Astrocyte of the hippocampus (primary cell): ENCODE measurements at regions not wholly inside any gene's neighbourhood (a gene's known extent, or its start where the extent isn't known, plus 50 kb on each side); places are given as distances from the start of the nearest gene placed in this dataset.
A peak's percentile ranks its signal among the peaks of the same experiment; 100 is the strongest.
"Not testable (repeated sequence)": the region's sequence is repeated elsewhere in the genome, so short reads cannot be mapped to it uniquely, and the experiment has no call there.

Experiments used
- DNase-seq: peaks from one replicate; pipeline ENCODE4 v3.0.0; 2011; ENCODE audit warnings: low read depth, low spot score

DNA sequence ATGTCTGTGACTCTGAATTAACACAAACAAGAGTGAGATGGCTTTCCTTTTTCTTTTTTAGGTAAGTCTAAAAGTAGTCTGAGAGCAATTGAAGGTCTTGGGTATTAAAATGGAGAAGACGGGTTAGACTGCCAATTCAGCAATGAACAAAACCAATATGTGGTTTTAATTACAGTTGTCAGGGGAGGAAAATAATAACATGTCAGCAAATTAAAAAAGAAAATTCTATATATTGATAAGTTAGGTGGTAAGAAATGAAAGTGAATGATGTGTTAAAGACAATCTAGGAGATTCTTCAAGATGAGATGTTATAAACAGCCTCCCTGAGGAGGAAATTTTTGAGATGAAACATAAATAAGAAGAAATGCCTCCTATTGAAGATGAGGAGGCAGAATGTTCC is 150.6 kb upstream of the HSF2 start:
- no peak for DNase-seq

DNA sequence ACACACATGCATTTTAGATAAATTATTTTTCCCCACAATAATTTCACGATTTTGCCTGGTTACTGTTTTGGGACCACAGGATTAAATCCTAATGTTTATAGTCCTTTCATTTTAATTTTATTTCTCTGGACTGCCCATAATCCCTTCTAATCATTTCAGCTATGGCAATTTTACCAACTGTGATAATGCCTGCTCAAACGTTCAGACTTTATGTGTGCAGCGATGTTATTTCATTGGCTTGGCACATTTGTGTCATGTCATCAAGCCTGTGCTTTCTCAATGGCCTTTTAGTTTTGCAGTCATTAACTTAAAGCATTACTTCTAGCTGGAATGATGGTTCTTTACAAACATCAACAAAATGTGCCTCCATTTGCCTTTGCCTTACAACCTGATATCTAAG is 140.6 kb upstream of the HSF2 start:
- DNase-seq = no peak

DNA sequence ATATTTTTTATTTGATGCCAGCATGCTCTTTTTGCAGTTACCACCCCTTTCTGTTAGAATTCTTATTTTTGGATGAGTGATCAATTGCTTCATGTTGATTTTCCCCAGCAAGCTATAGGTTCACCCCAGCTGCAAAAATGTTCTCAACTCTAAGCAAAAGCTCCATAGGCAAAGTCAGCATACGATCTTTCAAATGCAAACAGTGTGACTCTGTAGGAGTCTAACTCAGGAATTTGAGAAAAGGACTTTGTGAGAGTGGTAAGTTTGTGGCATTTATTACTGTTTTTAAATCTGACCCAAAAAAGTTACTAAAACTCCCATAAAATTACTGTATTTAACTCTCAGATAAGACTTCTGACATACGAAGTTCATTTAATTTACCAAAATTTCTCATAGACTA is 134.9 kb upstream of the HSF2 start:
- DNase-seq = no peak

DNA sequence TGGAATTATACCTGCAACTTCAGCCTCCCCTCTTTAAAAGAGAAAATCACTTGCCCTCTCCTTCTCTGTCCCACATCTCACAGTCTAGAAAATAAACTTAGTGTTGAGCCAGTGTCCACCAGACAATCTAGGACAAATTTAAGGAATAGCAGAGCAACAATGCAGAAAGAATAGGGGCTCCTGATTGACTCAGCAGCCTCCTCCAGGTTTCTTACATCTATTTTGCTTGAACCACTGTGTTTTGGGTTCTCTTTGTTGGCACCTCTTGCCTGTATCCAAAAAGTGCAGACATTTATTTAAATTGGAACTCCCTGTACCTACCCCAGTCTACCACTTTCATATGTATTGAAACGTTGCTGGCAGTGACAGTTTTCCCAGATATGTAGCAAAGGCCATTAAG is 133.7 kb upstream of the HSF2 start:
- no peak for DNase-seq

DNA sequence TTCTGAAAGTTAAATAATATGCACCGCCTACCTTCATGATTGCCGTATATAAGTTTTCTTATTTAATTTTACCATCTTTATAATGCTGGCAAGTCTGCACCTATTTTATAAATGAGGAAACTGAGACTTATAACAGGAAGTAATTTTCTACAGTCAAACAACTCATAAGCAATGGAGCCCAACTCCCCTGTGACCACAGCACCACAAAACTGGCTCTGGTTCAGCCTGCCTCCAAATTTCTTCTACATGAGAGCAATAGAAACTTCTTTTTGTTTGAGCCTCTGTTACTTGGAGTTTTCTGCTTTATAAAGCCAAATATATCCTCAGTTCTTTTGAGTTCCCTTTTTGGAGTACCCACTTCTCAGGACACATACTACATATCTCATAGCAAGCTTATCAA is 131.1 kb upstream of the HSF2 start:
- DNase-seq = peak; percentile 19

DNA sequence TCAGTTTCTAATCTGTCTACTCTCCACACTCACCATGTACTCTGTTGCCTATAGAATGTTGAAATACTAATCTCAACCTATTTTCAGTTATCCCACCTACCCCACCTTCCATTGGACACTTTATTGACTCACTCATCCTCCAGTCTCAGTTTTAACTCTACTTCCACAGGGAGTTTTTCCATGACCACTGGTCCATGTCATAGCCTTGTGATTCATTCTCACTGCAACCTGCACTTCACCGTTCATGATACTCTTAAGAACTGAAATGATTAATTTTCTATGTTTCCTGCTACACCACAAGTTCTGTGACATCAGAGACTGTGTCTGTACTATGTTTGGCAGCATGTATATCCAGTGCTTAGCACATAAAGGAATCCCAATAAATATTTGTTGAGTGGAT is 122.8 kb upstream of the HSF2 start:
- no peak for DNase-seq

DNA sequence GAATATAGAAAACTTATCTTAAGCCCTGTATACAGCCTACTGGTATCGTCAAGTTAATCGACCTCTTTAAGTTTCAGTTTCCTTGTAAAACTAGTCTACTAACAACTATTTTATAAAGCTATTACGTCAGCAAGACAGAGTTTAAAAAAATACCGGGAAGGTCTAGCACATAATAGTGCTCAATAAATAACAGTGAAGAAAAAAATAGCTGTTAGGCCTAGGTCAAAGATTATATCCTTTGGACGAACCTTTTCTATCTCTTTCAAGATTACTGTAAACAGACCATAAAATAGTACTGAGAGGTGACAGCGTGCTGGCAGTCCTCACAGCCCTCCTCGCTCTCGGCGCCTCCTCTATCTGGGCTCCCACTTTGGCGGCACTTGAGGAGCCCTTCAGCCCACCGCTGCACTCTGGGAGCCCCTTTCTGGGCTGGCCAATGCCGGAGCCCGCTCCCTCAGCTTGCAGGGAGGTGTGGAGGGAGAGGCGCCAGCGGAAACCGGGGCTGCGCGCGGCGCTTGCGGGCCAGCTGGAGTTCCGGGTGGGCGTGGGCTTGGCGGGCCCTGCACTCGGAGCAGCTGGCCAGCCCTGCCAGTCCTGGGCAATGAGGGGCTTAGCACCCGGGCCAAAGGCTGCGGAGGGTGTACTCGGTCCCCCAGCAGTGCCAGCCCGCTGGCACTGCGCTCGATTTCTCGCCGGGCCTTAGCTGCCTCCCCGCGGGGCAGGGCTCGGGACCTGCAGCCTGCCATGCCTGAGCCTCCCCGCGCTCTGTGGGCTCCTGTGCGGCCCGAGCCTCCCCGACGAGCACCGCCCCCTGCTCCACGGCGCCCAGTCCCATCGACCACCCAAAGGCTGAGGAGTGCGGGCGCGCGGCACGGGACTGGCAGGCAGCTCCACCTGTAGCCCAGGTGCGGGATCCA is 119.1 kb upstream of the HSF2 start:
- not testable (repeated sequence) for DNase-seq

DNA sequence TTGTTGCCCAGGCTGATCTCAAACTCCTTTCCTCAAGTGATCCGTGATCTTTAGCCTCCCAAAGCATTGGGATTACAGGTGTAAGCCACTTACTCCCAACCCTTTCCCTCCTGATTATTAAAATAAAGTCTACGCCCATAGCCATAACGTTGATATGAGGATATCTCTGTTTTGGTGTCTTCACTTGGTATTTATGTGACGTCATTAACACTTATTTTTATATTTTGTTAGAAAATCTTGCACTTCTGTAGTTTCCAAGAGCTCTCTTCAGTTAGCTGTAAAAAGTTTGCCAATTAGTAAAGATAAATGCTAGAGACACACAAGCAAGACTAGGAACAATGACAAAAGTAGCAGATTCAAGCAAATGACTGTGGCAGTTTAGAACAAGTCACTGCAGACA is 115.6 kb upstream of the HSF2 start:
- no peak for DNase-seq

DNA sequence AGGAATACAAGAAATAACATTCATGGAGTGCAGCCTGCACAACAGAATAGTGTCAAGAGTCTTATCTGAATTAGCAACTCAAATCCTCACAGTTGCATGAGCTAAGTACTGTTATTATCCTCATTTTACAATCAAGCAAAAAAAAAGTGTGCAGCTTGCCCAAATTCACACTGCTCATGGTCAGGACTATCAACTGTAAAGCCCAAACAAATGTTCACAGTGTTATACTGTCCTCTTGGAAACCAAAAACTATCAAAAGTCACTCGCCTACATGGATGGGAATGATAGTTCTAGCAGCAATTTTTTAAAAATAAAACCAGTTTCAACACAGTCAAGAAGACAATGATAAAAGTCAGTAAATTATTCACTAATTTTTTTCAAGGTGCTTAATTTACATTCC is 114.6 kb upstream of the HSF2 start:
- no peak for DNase-seq

DNA sequence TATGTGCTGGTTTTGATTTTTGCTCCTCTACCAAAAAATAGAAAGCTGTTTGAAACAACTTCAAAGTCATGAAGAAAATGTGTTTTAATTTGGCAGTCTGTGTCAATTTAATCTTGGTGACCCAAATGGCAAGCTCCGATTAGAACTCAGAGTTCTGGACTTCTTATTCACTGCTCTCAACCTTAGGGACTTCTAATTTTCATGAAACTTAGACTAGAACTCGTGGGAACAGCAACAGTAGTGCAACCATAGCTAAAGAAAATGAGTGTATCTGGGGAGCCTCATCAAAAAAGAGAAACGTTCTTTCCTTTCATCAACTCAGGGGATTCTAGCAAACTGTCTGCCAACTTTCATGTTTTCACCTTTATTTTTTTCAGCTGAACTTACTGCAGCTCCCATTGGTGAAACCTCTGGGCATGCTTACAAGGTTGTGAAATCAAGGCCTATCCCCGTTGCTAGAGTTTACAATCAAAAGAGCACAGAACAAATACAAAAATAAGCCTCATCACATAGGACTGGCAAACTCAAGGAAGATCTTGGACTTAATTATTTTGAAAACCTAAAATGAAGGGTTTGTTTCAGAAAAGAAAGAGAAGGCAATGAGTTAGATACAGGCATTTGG is 114.0 kb upstream of the HSF2 start:
- DNase-seq = no peak

DNA sequence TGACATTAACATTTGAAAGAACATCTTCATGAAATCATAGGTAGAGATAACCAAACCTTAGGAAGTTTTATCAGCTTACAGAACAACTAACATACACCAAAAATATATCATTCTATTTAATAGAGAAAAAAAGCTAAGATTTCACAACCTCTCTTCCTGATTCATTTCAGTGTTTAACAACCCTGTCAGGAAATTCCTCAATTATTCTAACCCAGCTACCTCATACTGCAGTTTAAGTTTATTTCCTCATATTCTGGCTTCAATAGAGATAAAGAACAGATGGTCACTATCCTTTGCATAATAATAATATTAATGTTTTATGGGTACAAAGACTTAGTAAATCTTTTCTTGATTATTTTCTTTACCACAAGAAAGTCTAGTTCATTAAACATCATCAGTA is 112.9 kb upstream of the HSF2 start:
- DNase-seq = no peak

DNA sequence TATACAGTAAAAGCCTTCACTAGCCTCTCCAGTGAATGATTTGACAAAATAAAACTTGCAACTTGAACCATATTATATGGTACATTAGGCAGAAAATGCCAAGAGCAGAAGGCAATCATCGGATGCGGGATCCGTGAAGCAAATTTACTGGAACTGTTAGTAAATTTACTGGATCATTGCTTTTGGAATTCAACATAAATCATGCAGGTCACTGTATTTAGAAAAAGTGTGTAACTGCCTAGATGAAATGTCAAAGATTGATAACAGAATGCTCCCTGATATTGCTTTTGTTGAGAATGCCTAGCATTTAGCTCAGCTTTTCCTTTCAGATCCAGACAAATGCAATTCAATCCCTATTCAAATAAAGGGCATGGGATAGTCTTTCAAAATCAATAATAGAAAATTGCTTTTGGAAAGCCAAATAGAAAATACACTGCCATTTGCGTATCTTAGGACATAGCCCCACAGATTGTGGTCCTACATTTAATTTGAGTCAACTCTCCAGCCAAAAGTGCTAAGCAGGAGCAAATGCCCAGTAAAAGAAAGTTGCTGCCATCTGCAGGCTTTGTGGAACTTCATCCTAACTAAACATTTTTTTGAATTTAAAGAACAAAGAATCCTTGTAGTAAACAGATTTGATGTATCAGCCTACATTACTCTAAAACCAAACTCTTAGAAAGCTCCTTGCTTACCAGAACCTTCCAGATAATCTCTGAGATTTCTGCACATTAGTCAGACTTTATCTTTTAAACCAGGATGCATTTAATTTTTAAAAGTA is 109.5 kb upstream of the HSF2 start:
- peak; percentile 54 for DNase-seq

DNA sequence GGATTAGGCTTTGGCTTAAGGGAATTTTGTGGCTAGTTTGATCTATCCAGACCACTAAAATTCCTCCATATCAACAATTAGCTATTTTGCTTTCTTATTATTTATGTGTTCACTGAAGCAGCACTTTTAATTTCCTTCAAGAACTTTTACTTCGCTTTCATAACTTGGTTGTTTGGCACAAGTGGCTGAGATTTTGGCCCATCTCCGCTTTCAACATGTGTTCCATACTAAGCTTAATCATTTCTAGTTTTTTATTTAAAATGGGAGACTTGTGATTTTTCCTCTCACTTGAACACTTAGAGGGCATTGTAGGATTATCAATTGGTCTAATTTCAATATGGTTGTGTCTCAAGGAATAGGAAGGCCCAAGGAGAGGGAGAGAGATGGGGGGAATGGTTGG is 102.4 kb upstream of the HSF2 start:
- no peak for DNase-seq

DNA sequence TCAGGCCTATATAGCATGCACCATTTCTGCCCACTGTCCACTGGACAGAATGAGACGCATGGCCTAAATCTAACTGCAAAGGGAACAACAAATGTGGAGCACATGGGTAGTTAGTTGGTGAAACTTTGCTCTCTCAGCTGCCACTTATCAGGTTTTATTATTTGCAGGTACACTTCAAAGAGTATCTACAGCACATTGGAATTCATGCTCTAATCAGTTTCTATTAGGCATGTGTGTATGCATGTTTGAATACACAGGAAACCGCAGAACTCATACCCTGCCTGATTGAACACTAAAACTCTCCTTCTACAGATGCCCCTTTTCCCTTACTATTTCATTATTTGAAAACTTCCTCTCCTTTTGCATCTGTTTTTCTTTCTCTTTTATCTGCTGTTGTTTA is 97.4 kb upstream of the HSF2 start:
- no peak for DNase-seq

DNA sequence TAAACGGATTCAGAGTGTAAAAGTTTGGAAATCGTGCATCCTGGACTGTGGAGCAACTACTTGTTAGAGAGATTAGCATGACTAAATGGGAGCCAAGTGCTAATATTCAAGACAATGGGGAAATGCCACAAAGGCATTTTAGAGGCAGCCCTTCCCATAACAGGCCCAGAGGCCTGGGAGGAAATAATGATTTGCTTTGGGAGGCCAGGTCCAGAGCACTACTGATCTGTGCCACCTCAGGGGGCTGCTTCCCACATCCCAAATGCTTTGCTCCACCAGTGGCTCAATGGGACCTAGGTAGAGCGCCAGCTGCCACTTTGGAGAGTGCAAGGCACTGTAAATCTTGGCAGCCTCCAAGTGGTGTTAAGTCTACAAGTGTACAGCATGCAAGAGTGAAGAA is 91.9 kb upstream of the HSF2 start:
- no peak for DNase-seq

DNA sequence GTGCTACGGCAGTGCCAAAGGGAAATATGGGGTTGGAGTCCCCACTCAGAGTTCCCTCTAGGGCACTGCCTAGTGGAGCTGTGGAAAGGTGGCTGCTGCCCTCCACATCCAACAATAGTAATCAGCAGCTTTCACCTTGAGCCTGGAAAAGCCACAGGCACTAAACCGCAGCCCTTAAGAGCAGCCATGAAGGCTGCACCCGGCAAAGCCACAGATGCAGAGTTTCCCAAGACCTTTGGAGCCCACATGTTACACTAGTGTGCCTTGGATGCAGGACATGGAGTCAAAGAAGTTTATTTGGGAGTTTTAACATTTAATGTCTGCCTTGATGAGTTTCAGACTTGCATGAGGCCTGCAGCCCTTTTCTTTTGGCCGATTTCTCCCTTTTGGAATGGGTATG is 91.4 kb upstream of the HSF2 start:
- no peak for DNase-seq

DNA sequence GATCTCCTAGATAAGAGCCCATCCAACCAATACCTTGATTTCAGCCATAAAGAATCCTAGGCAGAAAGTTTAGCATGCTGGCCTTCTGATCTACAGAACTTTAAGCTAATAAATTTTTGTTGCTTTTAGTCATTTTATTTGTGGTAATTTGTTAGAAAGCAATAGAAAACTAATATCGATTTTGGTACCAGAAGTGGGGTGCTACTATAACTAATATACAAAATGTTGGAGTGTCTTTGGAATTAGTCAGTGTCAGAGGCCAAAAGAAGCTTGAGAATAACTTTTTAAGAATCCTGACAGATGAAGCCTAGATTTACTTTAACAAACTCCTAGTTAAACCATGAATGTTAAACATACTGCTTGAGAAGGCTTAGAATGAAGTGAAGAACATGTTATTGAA is 83.6 kb upstream of the HSF2 start:
- no peak for DNase-seq

DNA sequence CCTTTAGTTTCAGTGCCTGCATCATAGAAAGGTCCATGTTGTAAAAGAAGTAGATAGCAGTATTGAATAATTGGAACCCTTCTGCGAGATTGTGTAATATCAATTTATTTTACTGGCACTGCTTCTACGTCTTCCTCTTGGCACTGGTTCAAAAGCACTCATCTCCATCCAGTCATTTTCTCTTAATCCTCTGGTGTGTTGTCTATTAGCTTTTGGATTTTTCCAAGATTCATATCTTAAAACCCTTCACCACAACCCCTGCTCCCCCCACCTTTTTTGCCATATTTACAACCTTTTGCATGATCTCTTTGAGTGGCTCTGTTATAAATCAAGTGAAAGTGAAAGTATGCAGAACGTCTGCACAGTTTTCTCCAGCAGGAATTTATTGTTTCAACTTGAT is 76.6 kb upstream of the HSF2 start:
- peak; percentile 23 for DNase-seq

DNA sequence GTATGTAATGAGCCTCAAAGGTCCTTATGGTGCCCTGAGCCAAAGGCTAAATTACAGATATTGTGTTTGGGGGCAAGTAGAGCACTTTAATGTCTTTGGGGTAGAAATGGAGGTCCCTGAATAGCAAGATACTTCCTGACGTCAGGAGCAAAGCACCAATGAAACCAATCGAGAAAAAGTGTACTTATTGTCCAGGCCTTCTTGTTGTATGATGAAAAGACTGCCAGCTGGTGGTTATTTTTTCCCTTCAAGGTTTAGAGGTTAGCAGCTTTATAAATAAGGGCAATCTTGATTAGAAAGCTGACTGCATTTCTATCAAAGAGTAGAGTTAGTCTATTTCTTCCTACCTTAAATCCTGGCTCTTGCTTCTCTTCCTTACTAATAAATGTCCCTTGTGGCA is 76.1 kb upstream of the HSF2 start:
- peak; percentile 2 for DNase-seq

DNA sequence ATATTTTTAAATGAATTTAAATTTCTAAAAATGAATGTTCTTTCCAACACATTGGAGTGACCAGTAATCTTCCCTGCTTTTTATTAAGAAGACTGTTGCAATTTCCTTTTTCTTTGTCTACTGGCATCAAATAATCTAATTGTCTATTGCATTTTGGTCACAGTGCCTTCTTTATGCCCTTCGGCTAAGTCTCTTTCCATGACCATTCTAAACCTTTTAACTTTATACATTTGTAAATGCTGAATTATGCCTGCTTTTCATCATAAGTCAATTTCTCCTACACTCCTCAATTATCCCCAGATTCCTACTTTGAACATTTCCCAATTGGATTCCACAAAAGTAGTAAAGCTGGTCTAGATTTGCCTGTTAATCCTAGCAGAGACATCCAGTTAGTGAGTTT is 69.1 kb upstream of the HSF2 start:
- no peak for DNase-seq

DNA sequence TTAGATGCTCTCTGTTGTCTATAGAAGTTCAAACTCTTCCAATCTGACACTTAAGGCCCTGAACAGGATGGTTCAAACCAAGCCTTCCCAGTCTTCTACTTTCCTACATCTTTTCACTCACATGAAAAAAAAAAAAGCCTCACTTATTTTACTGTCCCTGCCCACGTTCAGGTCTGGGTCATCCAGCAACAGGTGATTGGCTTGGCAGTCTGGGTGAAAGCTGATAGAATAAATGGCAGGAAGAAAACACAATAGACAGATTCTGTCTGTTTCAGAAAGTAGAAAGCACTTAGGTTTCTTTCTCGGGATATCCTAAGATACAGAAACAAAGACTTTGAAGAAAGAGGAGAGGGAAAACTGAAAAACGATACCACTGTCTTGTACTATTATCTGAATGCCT is 61.8 kb upstream of the HSF2 start:
- no peak for DNase-seq

DNA sequence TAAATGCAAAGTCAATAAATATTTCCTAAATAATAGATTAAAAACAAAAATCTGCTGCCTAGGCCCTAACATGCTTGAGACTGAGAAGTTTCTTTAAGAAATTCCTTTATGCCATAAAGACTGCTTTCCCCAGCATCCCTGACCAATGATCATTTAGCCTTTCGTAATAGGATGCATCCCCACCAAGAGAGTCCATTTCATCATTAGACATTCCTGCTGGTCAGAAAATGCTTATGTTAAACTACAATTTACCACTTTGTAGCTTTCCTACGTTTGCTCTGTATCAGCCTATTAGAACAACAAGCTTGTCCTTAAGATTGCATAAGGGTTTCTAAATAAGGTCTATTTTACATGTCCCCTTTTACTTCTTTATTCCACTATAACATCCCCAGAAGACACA is 59.8 kb upstream of the HSF2 start:
- no peak for DNase-seq

DNA sequence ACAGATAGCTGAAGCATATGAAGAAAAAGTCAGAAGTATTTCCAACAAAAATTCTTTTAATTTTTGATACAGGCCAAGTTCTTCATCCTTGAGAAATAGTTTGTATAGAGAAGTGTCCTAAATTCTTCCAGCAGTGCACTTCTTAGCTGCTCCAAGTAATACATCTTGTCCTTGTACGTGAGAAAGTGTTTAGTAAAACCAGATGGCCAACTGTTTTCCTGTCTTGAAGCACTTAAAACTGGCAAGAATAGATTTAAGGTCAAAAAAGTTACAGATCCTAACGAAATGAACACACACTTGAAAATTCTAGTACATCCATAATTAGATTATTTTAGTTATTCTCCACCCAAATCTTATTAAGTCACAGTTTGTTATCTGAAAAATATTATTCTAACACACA is 52.2 kb upstream of the HSF2 start:
- no peak for DNase-seq
